Hepatocyte (in vitro differentiated cells): ENCODE measurements at regions not wholly inside any gene's neighbourhood (a gene's known extent, or its start where the extent isn't known, plus 50 kb on each side); places are given as distances from the start of the nearest gene placed in this dataset.
"Not testable (repeated sequence)": the region's sequence is repeated elsewhere in the genome, so short reads cannot be mapped to it uniquely, and the experiment has no call there.

ENCODE experiments used
- DNase-seq: peaks from one replicate; pipeline ENCODE4 v3.0.0-alpha.2; 2016; ENCODE audit warnings: low spot score
- H2AFZ ChIP-seq: fragments of 200-600 bp; sonication (generic); 2 replicates; pipeline ENCODE4 v1.6.0; 2016; ENCODE audit warnings: antibody characterized with exemption, mild to moderate bottlenecking
- H3K27ac ChIP-seq: fragments of 200-600 bp; sonication (generic); 2 replicates; pipeline ENCODE4 v1.5.1; 2016; ENCODE audit warnings: mild to moderate bottlenecking
- H3K27me3 ChIP-seq: fragments of 200-600 bp; sonication (generic); 2 replicates; pipeline ENCODE4 v1.6.1; 2016
- H3K36me3 ChIP-seq: fragments of 200-600 bp; sonication (generic); replicated peaks from 2 replicates; pipeline ENCODE4 v1.5.1; 2016; ENCODE audit warnings: low read depth; ENCODE audit not compliant: insufficient read depth
- H3K4me1 ChIP-seq: fragments of 200-600 bp; sonication (generic); 2 replicates; pipeline ENCODE4 v1.5.1; 2016; ENCODE audit warnings: mild to moderate bottlenecking, moderate library complexity; ENCODE audit not compliant: insufficient read depth
- H3K4me2 ChIP-seq: fragments of 200-600 bp; sonication (generic); 2 replicates; pipeline ENCODE4 v1.6.0; 2016
- H3K4me3 ChIP-seq: fragments of 200-600 bp; sonication (generic); 2 replicates; pipeline ENCODE4 v1.5.1; 2016; ENCODE audit warnings: mild to moderate bottlenecking
- H3K79me2 ChIP-seq: fragments of 200-600 bp; sonication (generic); 2 replicates; pipeline ENCODE4 v1.6.0; 2017; ENCODE audit warnings: mild to moderate bottlenecking
- H3K9me2 ChIP-seq: fragments of 200-600 bp; sonication (generic); replicated peaks from 2 replicates; pipeline ENCODE4 v1.6.0; 2017; ENCODE audit warnings: mild to moderate bottlenecking; ENCODE audit not compliant: insufficient read depth
- H3K9me3 ChIP-seq: fragments of 200-600 bp; sonication (generic); 2 replicates; pipeline ENCODE4 v1.5.1; 2016; ENCODE audit warnings: low read depth, mild to moderate bottlenecking
- H4K20me1 ChIP-seq: fragments of 200-600 bp; sonication (generic); 2 replicates; pipeline ENCODE4 v1.6.0; 2016; ENCODE audit warnings: mild to moderate bottlenecking; ENCODE audit not compliant: insufficient read depth, poor library complexity, severe bottlenecking
- EZH2 ChIP-seq: fragments of 200-600 bp; sonication (generic); IDR thresholded peaks from 2 replicates; pipeline ENCODE4 v1.6.1; 2016; ENCODE audit warnings: antibody characterized with exemption, mild to moderate bottlenecking, borderline replicate concordance
- EZH2phosphoT487 ChIP-seq: fragments of 200-600 bp; sonication (generic); IDR thresholded peaks from one replicate; pipeline ENCODE4 v1.6.1; 2018; ENCODE audit warnings: antibody characterized with exemption, mild to moderate bottlenecking, low read depth, moderate library complexity; ENCODE audit not compliant: unreplicated experiment, severe bottlenecking
- WGBS: methylation state at CpG from one replicate; pipeline ENCODE4 v1.1.6; 2016; ENCODE audit warnings: low lambda C conversion rate; ENCODE audit errors: missing lambda C conversion rate; 5-methylcytosine and 5-hydroxymethylcytosine counted together
- TF ChIP-seq, protein P1 (sequence below): fragments of 200-600 bp; sonication (generic); IDR thresholded peaks from 2 replicates; pipeline ENCODE4 v1.5.1; 2016; ENCODE audit warnings: antibody characterized with exemption, mild to moderate bottlenecking; ENCODE audit not compliant: poor library complexity

DNA sequence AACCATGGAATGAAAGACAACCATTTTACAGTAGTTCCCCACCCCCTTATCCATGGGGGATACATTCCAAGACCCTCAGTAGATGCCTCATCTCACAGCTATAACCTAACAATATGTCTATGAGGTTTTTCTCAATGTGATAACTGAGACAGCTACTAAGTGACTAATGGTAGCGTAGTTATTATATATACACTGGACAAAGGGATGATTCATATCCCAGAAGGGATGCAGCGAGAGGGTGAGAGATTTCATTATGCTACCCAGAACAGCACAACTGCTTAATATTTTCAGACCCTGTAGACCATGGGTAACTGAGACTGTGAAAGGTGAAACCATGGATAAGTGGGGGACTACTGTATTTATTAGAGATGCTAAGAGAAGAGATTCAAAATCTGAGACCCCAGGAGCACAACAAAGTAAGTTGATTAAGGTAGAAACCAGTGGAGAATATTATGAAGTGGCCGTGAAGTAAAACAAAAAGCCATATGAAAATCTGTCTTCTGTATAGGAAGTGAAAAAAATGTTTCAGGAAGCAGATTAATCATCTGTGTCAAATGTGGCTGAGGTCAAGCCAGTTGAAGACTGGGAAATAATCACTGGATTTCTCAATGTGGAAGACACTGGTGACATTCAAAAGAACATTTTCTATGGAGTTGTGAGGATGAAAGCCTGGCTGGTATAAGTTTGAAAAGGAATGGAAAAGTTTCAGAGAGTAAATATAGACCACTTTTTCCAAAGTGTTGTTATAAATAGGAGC is 77.2 kb downstream of the RPL10L start:
- Histone ChIP-seq H3K27ac (no peak overlapping the region), H3K79me2 (no peaks in the 10 kb centered on the region), H4K20me1 (no peaks in the 10 kb centered on the region), H3K27me3 (no peaks in the 10 kb centered on the region), H3K4me2 (no peak overlapping the region), H3K9me2 (no peaks in the 10 kb centered on the region), H3K4me3 (no peak overlapping the region), H3K36me3 (no peaks in the 10 kb centered on the region), H3K4me1 (no peaks in the 10 kb centered on the region), H3K9me3 (no peaks in the 10 kb centered on the region), H2AFZ (no peak overlapping the region)
- DNase-seq: no peak
- TF ChIP-seq, protein P1, sequence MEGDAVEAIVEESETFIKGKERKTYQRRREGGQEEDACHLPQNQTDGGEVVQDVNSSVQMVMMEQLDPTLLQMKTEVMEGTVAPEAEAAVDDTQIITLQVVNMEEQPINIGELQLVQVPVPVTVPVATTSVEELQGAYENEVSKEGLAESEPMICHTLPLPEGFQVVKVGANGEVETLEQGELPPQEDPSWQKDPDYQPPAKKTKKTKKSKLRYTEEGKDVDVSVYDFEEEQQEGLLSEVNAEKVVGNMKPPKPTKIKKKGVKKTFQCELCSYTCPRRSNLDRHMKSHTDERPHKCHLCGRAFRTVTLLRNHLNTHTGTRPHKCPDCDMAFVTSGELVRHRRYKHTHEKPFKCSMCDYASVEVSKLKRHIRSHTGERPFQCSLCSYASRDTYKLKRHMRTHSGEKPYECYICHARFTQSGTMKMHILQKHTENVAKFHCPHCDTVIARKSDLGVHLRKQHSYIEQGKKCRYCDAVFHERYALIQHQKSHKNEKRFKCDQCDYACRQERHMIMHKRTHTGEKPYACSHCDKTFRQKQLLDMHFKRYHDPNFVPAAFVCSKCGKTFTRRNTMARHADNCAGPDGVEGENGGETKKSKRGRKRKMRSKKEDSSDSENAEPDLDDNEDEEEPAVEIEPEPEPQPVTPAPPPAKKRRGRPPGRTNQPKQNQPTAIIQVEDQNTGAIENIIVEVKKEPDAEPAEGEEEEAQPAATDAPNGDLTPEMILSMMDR: no peak
- TF ChIP-seq EZH2phosphoT487 (no peak), EZH2 (no peak)
- WGBS: 86% methylated on average over 3 of the region's 3 CpGs

DNA sequence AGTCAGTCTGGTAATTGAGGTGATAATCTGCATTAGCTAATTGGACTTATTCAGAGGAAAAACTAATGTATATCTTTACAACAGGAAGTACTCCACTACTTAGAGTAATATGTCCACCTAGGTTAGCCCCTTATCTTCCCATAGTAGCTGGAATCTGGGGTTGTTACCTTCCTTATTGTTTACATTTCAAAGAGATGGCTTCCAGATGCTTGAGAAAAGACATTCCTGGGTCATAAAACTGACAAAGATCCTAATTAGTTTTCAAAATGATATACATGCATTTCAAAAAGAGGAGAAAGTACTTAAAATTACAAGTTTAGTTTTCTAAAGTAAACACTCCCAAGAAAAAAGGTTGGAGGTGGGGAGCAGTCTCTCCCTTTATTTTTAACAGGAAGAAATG is 78.1 kb downstream of the RPL10L start:
- no peaks in the 10 kb centered on the region for H3K36me3 ChIP-seq
- no peaks in the 10 kb centered on the region for H3K79me2 ChIP-seq
- no peaks in the 10 kb centered on the region for H3K9me3 ChIP-seq
- no peak overlapping the region for H2AFZ ChIP-seq
- no peak overlapping the region for H3K4me2 ChIP-seq
- no peak overlapping the region for H3K4me3 ChIP-seq
- H3K27me3 ChIP-seq: no peaks in the 10 kb centered on the region
- TF ChIP-seq EZH2 (no peak), EZH2phosphoT487 (no peak)
- TF ChIP-seq, protein P1: no peak
- no peaks in the 10 kb centered on the region for H4K20me1 ChIP-seq
- no peak overlapping the region for H3K27ac ChIP-seq
- DNase-seq: no peak
- H3K4me1 ChIP-seq: no peaks in the 10 kb centered on the region
- no peaks in the 10 kb centered on the region for H3K9me2 ChIP-seq

DNA sequence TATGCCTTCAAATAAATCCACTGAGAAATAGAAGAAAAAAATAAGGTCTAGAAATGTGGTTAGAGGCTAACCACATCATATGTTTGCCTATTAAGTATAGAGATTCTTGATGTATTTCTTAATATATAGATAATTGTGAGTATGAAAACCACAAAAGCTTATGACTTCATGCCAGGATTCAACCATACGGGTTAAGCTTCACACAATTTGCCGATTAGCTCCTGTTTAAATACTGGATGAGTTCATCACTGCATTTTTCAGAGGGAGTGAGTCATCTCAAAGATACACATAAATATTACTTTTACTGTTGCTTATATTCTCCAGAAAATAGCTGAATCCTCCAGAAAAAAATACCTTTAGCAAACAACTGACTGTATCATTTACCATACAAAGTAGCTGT is 79.6 kb downstream of the RPL10L start:
- Histone ChIP-seq H2AFZ (no peak overlapping the region), H3K4me3 (no peak overlapping the region), H4K20me1 (no peaks in the 10 kb centered on the region), H3K79me2 (no peaks in the 10 kb centered on the region), H3K27ac (no peak overlapping the region), H3K9me2 (no peaks in the 10 kb centered on the region), H3K4me2 (no peak overlapping the region), H3K9me3 (no peaks in the 10 kb centered on the region), H3K36me3 (no peaks in the 10 kb centered on the region), H3K4me1 (no peaks in the 10 kb centered on the region), H3K27me3 (no peaks in the 10 kb centered on the region)
- WGBS: 58% methylated on average over 2 of the region's 2 CpGs
- TF ChIP-seq, protein P1: no peak
- no peak for TF ChIP-seq EZH2phosphoT487
- TF ChIP-seq EZH2: no peak
- DNase-seq: no peak

DNA sequence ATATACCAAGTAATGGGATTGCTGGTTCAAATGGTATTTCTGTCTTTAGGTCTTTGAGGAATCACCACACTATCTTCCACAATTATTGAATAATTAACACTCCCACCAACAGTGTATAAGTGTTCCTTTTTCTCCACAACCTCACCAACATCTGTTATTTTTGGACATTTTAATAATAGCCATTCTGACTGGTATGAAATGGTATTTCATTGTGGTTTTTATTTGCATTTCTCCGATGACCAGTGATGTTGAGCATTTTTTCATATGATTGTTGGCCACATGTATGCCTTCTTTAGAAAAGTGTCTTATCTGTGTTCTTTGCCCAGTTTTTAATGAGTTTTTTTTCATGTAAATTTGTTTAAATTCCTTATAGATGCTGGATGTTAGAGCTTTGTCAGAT is 83.4 kb downstream of the RPL10L start:
- H3K27ac ChIP-seq, H3K4me1 ChIP-seq, H4K20me1 ChIP-seq, H3K4me2 ChIP-seq, H3K79me2 ChIP-seq, H3K9me2 ChIP-seq, H2AFZ ChIP-seq, H3K4me3 ChIP-seq, H3K9me3 ChIP-seq, H3K27me3 ChIP-seq, DNase-seq, H3K36me3 ChIP-seq: not testable (repeated sequence)
- 92% methylated on average over 1 of the region's 1 CpG for WGBS
